ENCODE measurements at regions not wholly inside any gene's neighbourhood (a gene's known extent, or its start where the extent isn't known, plus 50 kb on each side); places are given as distances from the start of the nearest gene placed in this dataset.

GRCh38 chr7:110168010-110168409 lies 922.9 kb upstream of the LRRN3 start:
- H3K4me1 ChIP-seq: no peaks in the 10 kb centered on the region
- H3K4me3 ChIP-seq: no peak overlapping the region
- DNase-seq (ENCODE audit: low spot score in 2 of 2): no peak
- H3K36me3 ChIP-seq: no peaks in the 10 kb centered on the region
- H3K27ac ChIP-seq: no peak overlapping the region
- no peaks in the 10 kb centered on the region for H3K9me3 ChIP-seq
- TF ChIP-seq CTCF (IDR thresholded peaks at IDR 0.05): no peak
- TF ChIP-seq POLR2A (IDR thresholded peaks at IDR 0.05): no peak
- TF ChIP-seq EP300 (IDR thresholded peaks at IDR 0.05): no peak
- H3K27me3 ChIP-seq: no peaks in the 10 kb centered on the region
- 69 to 82% methylated on average over 3 of the region's 3 CpGs for WGBS, 2 donors

DNA sequence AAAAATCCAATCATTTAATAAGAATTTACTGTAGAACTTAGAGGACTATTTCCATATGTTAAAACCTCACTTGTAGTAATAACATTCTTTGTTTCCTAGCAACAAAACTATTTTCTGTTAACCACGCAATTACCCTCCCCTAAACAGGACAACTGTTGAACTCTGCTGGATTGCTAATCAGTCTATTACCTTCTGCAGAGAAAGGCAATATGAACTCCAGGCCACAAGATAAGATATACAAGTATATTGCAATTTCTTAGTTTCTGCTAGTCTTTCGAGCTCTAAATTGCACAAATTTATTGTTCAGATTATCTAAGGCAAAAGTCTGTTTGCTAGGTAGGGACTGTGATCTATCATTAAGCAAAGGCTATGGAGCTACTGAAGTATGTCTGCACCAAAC lies 920.1 kb upstream of the LRRN3 start:
- Histone ChIP-seq H3K27ac (no peak overlapping the region), H3K4me3 (no peak overlapping the region), H3K36me3 (no peaks in the 10 kb centered on the region), H3K9me3 (no peaks in the 10 kb centered on the region), H3K27me3 (no peaks in the 10 kb centered on the region), H3K4me1 (no peaks in the 10 kb centered on the region)
- no peak for DNase-seq (ENCODE audit: low spot score in 2 of 2)
- TF ChIP-seq CTCF (IDR thresholded peaks at IDR 0.05): no peak
- no peak for TF ChIP-seq EP300 (IDR thresholded peaks at IDR 0.05)
- no peak for TF ChIP-seq POLR2A (IDR thresholded peaks at IDR 0.05)
- 64 to 69% methylated on average over 2 of the region's 2 CpGs for WGBS, 2 donors

GRCh38 chr7:110177463-110177862 lies 913.5 kb upstream of the LRRN3 start:
- WGBS, 2 donors: 89 to 90% methylated on average over 5 of the region's 5 CpGs
- Histone ChIP-seq H3K4me3 (no peak overlapping the region), H3K27ac (no peak overlapping the region), H3K27me3 (no peaks in the 10 kb centered on the region), H3K9me3 (no peaks in the 10 kb centered on the region), H3K4me1 (no peaks in the 10 kb centered on the region), H3K36me3 (no peaks in the 10 kb centered on the region)
- TF ChIP-seq EP300 (IDR thresholded peaks at IDR 0.05) (no peak), CTCF (IDR thresholded peaks at IDR 0.05) (no peak), POLR2A (IDR thresholded peaks at IDR 0.05) (no peak)
- DNase-seq (ENCODE audit: low spot score in 2 of 2): no peak

DNA sequence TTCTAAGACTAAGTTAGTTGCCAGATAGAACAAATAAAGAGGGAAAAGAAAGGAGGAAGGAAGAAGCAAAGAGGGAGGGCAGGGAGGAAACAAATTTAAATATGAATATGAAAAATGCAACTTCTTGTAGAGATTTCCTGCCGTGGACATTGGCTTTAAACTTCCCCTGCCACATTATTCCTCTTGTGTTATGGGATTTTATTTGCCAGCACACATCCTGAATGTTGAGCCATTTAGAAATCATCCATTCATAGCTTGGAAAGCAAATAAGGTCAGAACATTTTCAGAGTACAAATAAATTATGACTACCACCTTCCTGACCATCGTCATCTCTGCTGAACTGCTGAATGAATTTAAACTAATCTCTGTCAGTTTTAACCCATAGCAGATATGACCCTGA lies 911.9 kb upstream of the LRRN3 start:
- TF ChIP-seq POLR2A (IDR thresholded peaks at IDR 0.05) (no peak), CTCF (IDR thresholded peaks at IDR 0.05) (no peak), EP300 (IDR thresholded peaks at IDR 0.05) (no peak)
- Histone ChIP-seq H3K27ac (no peak overlapping the region), H3K36me3 (no peaks in the 10 kb centered on the region), H3K4me3 (no peak overlapping the region), H3K27me3 (no peaks in the 10 kb centered on the region), H3K4me1 (no peaks in the 10 kb centered on the region), H3K9me3 (no peaks in the 10 kb centered on the region)
- 11 to 12% methylated on average over 2 of the region's 2 CpGs for WGBS, 2 donors
- DNase-seq (ENCODE audit: low spot score in 2 of 2): no peak

DNA sequence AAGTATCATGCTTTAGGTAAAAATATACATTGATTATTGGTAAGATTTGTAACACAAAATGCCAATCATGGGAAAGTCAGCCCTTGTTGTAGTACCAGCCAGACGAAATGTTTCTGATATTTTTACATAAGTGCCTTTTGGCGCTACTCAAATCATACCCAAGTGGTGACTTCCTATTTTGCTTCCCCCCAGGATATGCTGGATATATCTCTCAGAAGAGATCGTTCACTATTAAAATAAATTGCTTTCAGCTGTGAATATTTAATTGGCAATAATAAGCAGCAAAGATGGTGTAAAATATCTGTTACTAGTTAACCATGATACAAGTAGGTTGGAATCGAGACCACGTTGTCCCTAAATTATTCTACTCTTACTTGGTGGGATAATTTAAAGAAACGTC lies 909.2 kb upstream of the LRRN3 start:
- Histone ChIP-seq H3K4me1 (no peaks in the 10 kb centered on the region), H3K27ac (no peak overlapping the region), H3K36me3 (no peaks in the 10 kb centered on the region), H3K27me3 (no peaks in the 10 kb centered on the region), H3K4me3 (no peak overlapping the region), H3K9me3 (no peaks in the 10 kb centered on the region)
- no peak for TF ChIP-seq EP300 (IDR thresholded peaks at IDR 0.05)
- no peak for TF ChIP-seq CTCF (IDR thresholded peaks at IDR 0.05)
- TF ChIP-seq POLR2A (IDR thresholded peaks at IDR 0.05): no peak
- WGBS, 2 donors: 79 to 84% methylated on average over 6 of the region's 6 CpGs
- DNase-seq (ENCODE audit: low spot score in 2 of 2): no peak
